CD4-positive, alpha-beta T cell treated with Interleukin-4 for 1 hour (primary cell): ENCODE measurements at regions not wholly inside any gene's neighbourhood (a gene's known extent, or its start where the extent isn't known, plus 50 kb on each side); places are given as distances from the start of the nearest gene placed in this dataset.
"Not testable (repeated sequence)": the region's sequence is repeated elsewhere in the genome, so short reads cannot be mapped to it uniquely, and the experiment has no call there.

Experiments
- DNase-seq, 2 donors: peaks; one replicate each; pipeline ENCODE4 v3.0.0-alpha.2; 2020 to 2022

- no peak for DNase-seq
Observed at GRCh38 chr6:166253778-166254204, 54.4 kb downstream of the PRR18 start.

- no peak for DNase-seq
Observed at GRCh38 chr6:166253281-166253681, 54.9 kb downstream of the PRR18 start.

- no peak for DNase-seq
Observed at GRCh38 chr6:166252601-166253000, 55.6 kb downstream of the PRR18 start.

- DNase-seq = no peak
Observed at GRCh38 chr6:166251655-166252054, 56.5 kb downstream of the PRR18 start.

GRCh38 chr6:166251211-166251610 is 57.0 kb downstream of the PRR18 start:
- DNase-seq = no peak

GRCh38 chr6:166249061-166249785 is 59.0 kb downstream of the PRR18 start:
- not testable (repeated sequence) for DNase-seq

- no peak for DNase-seq
Observed at GRCh38 chr6:166245148-166245547, 63.0 kb downstream of the PRR18 start.

GRCh38 chr6:166244353-166245045 is 63.7 kb downstream of the PRR18 start:
- peak in 1 of 2 donors; percentile 34 for DNase-seq

- no peak for DNase-seq
Observed at GRCh38 chr6:166242888-166243287, 65.3 kb downstream of the PRR18 start.

- no peak for DNase-seq
Observed at GRCh38 chr6:166241974-166242373, 66.2 kb downstream of the PRR18 start.

GRCh38 chr6:166240889-166241288 is 67.3 kb downstream of the PRR18 start:
- no peak for DNase-seq

GRCh38 chr6:166237617-166238016 is 70.0 kb upstream of the TBXT start:
- no peak for DNase-seq

- DNase-seq = no peak
Observed at GRCh38 chr6:166236596-166236995, 68.9 kb upstream of the TBXT start.

GRCh38 chr6:166235666-166236292 is 68.1 kb upstream of the TBXT start:
- DNase-seq = no peak

GRCh38 chr6:166231181-166231580 is 63.5 kb upstream of the TBXT start:
- not testable (repeated sequence) for DNase-seq

GRCh38 chr6:166228839-166229528 is 61.3 kb upstream of the TBXT start:
- no peak for DNase-seq

GRCh38 chr6:166228425-166228824 is 60.8 kb upstream of the TBXT start:
- no peak for DNase-seq

- DNase-seq = no peak
Observed at GRCh38 chr6:166223079-166223478, 55.4 kb upstream of the TBXT start.

GRCh38 chr6:166222631-166223030 is 55.0 kb upstream of the TBXT start:
- DNase-seq = no peak

- no peak for DNase-seq
Observed at GRCh38 chr6:166221636-166222035, 54.0 kb upstream of the TBXT start.

GRCh38 chr6:166221040-166221439 is 53.4 kb upstream of the TBXT start:
- no peak for DNase-seq
